ENCODE measurements at regions not wholly inside any gene's neighbourhood (a gene's known extent, or its start where the extent isn't known, plus 50 kb on each side); places are given as distances from the start of the nearest gene placed in this dataset.
A peak's percentile ranks its signal among the peaks of the same experiment; 100 is the strongest.

GRCh38 chr2:156077041-156077742 is 255.3 kb downstream of the NR4A2 start:
- DNase-seq (ENCODE audit: low spot score, unreplicated experiment): no peak
- no peaks in the 10 kb centered on the region for H3K4me1 Mint-ChIP-seq (ENCODE audit: low read depth)
- TF ChIP-seq CTCF (IDR thresholded peaks at IDR 0.05; ENCODE audit: unreplicated experiment): no peak
- no peaks in the 10 kb centered on the region for H3K27me3 Mint-ChIP-seq
- no peak overlapping the region for H3K27ac Mint-ChIP-seq
- H3K9me3 Mint-ChIP-seq (ENCODE audit: low read depth): peaks cover 35% of the 10 kb centered on the region
- no peak overlapping the region for H3K4me3 Mint-ChIP-seq (ENCODE audit: low read depth)
- peaks cover 17% of the 10 kb centered on the region for H3K36me3 Mint-ChIP-seq (ENCODE audit: insufficient read depth)

- Mint-ChIP-seq H3K27ac (no peak overlapping the region), H3K4me1 (ENCODE audit: low read depth) (peaks cover 2% of the 10 kb centered on the region), H3K9me3 (ENCODE audit: low read depth) (no peaks in the 10 kb centered on the region), H3K4me3 (ENCODE audit: low read depth) (no peak overlapping the region), H3K36me3 (ENCODE audit: insufficient read depth) (no peaks in the 10 kb centered on the region), H3K27me3 (no peaks in the 10 kb centered on the region)
- DNase-seq (ENCODE audit: low spot score, unreplicated experiment): no peak
- TF ChIP-seq CTCF (IDR thresholded peaks at IDR 0.05; ENCODE audit: unreplicated experiment): peak; percentile 9
Measured at GRCh38 chr2:156065912-156066311, 266.6 kb downstream of the NR4A2 start.

GRCh38 chr2:156064540-156064939 is 268.0 kb downstream of the NR4A2 start:
- H3K27ac Mint-ChIP-seq: no peak overlapping the region
- no peaks in the 10 kb centered on the region for H3K9me3 Mint-ChIP-seq (ENCODE audit: low read depth)
- no peak for DNase-seq (ENCODE audit: low spot score, unreplicated experiment)
- H3K4me1 Mint-ChIP-seq (ENCODE audit: low read depth): peaks cover 4% of the 10 kb centered on the region
- H3K27me3 Mint-ChIP-seq: no peaks in the 10 kb centered on the region
- TF ChIP-seq CTCF (IDR thresholded peaks at IDR 0.05; ENCODE audit: unreplicated experiment): no peak
- H3K36me3 Mint-ChIP-seq (ENCODE audit: insufficient read depth): no peaks in the 10 kb centered on the region
- H3K4me3 Mint-ChIP-seq (ENCODE audit: low read depth): no peak overlapping the region

GRCh38 chr2:156057647-156058046 is 274.9 kb downstream of the NR4A2 start:
- Mint-ChIP-seq H3K4me1 (ENCODE audit: low read depth) (peaks cover 14% of the 10 kb centered on the region), H3K27ac (no peak overlapping the region), H3K4me3 (ENCODE audit: low read depth) (no peak overlapping the region), H3K36me3 (ENCODE audit: insufficient read depth) (peaks cover 1% of the 10 kb centered on the region), H3K27me3 (peaks cover 3% of the 10 kb centered on the region), H3K9me3 (ENCODE audit: low read depth) (no peaks in the 10 kb centered on the region)
- TF ChIP-seq CTCF (IDR thresholded peaks at IDR 0.05; ENCODE audit: unreplicated experiment): no peak
- DNase-seq (ENCODE audit: low spot score, unreplicated experiment): no peak

- TF ChIP-seq CTCF (IDR thresholded peaks at IDR 0.05; ENCODE audit: unreplicated experiment): no peak
- Mint-ChIP-seq H3K27ac (no peak overlapping the region), H3K36me3 (ENCODE audit: insufficient read depth) (peaks cover 7% of the 10 kb centered on the region), H3K27me3 (peaks cover 3% of the 10 kb centered on the region), H3K4me1 (ENCODE audit: low read depth) (peaks cover 22% of the 10 kb centered on the region), H3K4me3 (ENCODE audit: low read depth) (no peak overlapping the region), H3K9me3 (ENCODE audit: low read depth) (peaks cover 7% of the 10 kb centered on the region)
- DNase-seq (ENCODE audit: low spot score, unreplicated experiment): no peak
Measured at GRCh38 chr2:156054983-156055382, 277.5 kb downstream of the NR4A2 start.

Measured in progenitor cell of endocrine pancreas (in vitro differentiated cells).